OCI-LY1 (cell line): ENCODE measurements at regions not wholly inside any gene's neighbourhood (a gene's known extent, or its start where the extent isn't known, plus 50 kb on each side); places are given as distances from the start of the nearest gene placed in this dataset.

Experiments used
- H2AFZ ChIP-seq: fragments of 200-600 bp; sonication (generic), shearing (Covaris generic); 2 replicates; pipeline ENCODE4 v1.6.0; 2014; ENCODE audit warnings: antibody characterized with exemption, mild to moderate bottlenecking, low read length
- H3F3A ChIP-seq: fragments of 200-600 bp; sonication (generic), shearing (Covaris generic); 2 replicates; pipeline ENCODE4 v1.6.0; 2014; ENCODE audit warnings: mild to moderate bottlenecking, antibody characterized with exemption, low read length, moderate library complexity; ENCODE audit not compliant: insufficient read depth
- H3K27ac ChIP-seq: fragments of 200-600 bp; sonication (generic); 2 replicates; pipeline ENCODE4 v1.5.1; 2014; ENCODE audit warnings: low read length, mixed run types, mild to moderate bottlenecking, low read depth; ENCODE audit not compliant: poor library complexity, severe bottlenecking
- H3K27me3 ChIP-seq: fragments of 200-600 bp; sonication (generic); 2 replicates; pipeline ENCODE4 v1.6.0; 2014; ENCODE audit warnings: antibody characterized with exemption, mild to moderate bottlenecking, low read length, moderate library complexity; ENCODE audit not compliant: insufficient read depth
- H3K36me3 ChIP-seq: fragments of 200-600 bp; sonication (generic); 2 replicates; pipeline ENCODE4 v1.6.1; 2014; ENCODE audit warnings: mild to moderate bottlenecking, antibody characterized with exemption, low read length, moderate library complexity, mixed read lengths; ENCODE audit not compliant: insufficient read depth
- H3K4me1 ChIP-seq: fragments of 200-600 bp; sonication (generic); 2 replicates; pipeline ENCODE4 v1.5.1; 2014; ENCODE audit warnings: mild to moderate bottlenecking, low read length, moderate library complexity; ENCODE audit not compliant: insufficient read depth, severe bottlenecking
- H3K4me2 ChIP-seq: fragments of 200-600 bp; sonication (generic), shearing (Covaris generic); 2 replicates; pipeline ENCODE4 v1.6.1; 2014; ENCODE audit warnings: low read length
- H3K4me3 ChIP-seq: fragments of 200-600 bp; sonication (generic); 2 replicates; pipeline ENCODE4 v1.5.1; 2014; ENCODE audit warnings: low read length, low read depth, mild to moderate bottlenecking, mixed read lengths; ENCODE audit not compliant: poor library complexity, severe bottlenecking
- H3K79me2 ChIP-seq: fragments of 200-600 bp; shearing (Covaris generic); 2 replicates; pipeline ENCODE4 v1.6.1; 2016; ENCODE audit warnings: mixed run types, low read length, mixed read lengths; ENCODE audit not compliant: insufficient read depth
- H3K9ac ChIP-seq: fragments of 200-600 bp; sonication (generic), shearing (Covaris generic); 2 replicates; pipeline ENCODE4 v1.6.1; 2014; ENCODE audit warnings: mild to moderate bottlenecking, low read length, mixed read lengths
- H3K9me2 ChIP-seq: fragments of 200-600 bp; sonication (generic), shearing (Covaris generic); 2 replicates; pipeline ENCODE4 v1.6.1; 2014; ENCODE audit warnings: low read depth, mild to moderate bottlenecking, low read length, mixed read lengths
- H3K9me3 ChIP-seq: fragments of 200-600 bp; shearing (Covaris generic); 2 replicates; pipeline ENCODE4 v1.6.1; 2014; ENCODE audit warnings: low read length, mixed read lengths
- H4K20me1 ChIP-seq: fragments of 200-600 bp; sonication (generic), shearing (Covaris generic); 2 replicates; pipeline ENCODE4 v1.6.0; 2016; ENCODE audit warnings: mild to moderate bottlenecking, low read length; ENCODE audit not compliant: insufficient read depth
- CTCF ChIP-seq: fragments of 200-600 bp; sonication (generic), shearing (Covaris generic); IDR thresholded peaks from 2 replicates; pipeline ENCODE4 v1.5.1; 2017; ENCODE audit warnings: mild to moderate bottlenecking, antibody characterized with exemption, low read length, moderate library complexity, mixed read lengths
- EZH2 ChIP-seq: fragments of 200-600 bp; sonication (generic), shearing (Covaris generic); IDR thresholded peaks from 2 replicates; pipeline ENCODE4 v1.8.0; 2017; ENCODE audit warnings: borderline replicate concordance, mixed run types, mild to moderate bottlenecking, antibody characterized with exemption, low read length, moderate library complexity, mixed read lengths

GRCh38 chr11:122040464-122040863, 75.6 kb downstream of the BLID start:
- Histone ChIP-seq H4K20me1 (no peaks in the 10 kb centered on the region), H3K27me3 (no peaks in the 10 kb centered on the region), H3K4me3 (no peak overlapping the region), H3K4me2 (no peak overlapping the region), H3K36me3 (no peaks in the 10 kb centered on the region), H3K27ac (no peak overlapping the region), H3K9me2 (no peaks in the 10 kb centered on the region), H3K4me1 (no peaks in the 10 kb centered on the region), H3K9me3 (no peaks in the 10 kb centered on the region), H3K9ac (no peak overlapping the region), H3F3A (no peaks in the 10 kb centered on the region), H2AFZ (no peak overlapping the region), H3K79me2 (no peaks in the 10 kb centered on the region)
- TF ChIP-seq CTCF (no peak), EZH2 (no peak)

DNA sequence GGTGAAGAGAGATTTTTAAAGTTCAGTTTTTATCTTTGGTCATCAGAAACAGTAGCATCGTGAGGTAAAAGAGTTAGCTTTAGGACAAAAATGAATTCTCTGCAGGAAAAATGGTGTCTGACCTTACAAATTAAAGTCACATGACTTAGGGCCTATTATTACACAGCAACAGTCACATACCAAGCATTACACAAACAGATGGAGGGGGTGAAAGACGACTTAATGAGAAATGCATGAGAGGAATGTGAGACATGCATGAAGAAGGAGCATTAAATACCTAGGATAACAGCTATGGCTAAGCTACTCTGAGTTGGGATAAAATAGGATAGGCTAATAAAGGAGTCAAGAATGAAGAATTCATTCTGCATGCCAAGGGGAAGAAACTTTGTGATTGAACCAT, 77.5 kb downstream of the BLID start:
- no peaks in the 10 kb centered on the region for H3F3A ChIP-seq
- H2AFZ ChIP-seq, result no peak overlapping the region
- H3K79me2 ChIP-seq, result no peaks in the 10 kb centered on the region
- no peak overlapping the region for H3K9ac ChIP-seq
- H3K4me1 ChIP-seq, result no peaks in the 10 kb centered on the region
- no peak overlapping the region for H3K4me3 ChIP-seq
- H3K9me3 ChIP-seq, result no peaks in the 10 kb centered on the region
- H4K20me1 ChIP-seq, result no peaks in the 10 kb centered on the region
- H3K36me3 ChIP-seq, result no peaks in the 10 kb centered on the region
- no peak overlapping the region for H3K4me2 ChIP-seq
- H3K9me2 ChIP-seq, result no peaks in the 10 kb centered on the region
- H3K27me3 ChIP-seq, result no peaks in the 10 kb centered on the region
- H3K27ac ChIP-seq, result no peak overlapping the region
- TF ChIP-seq CTCF (no peak), EZH2 (no peak)

GRCh38 chr11:122037911-122038310, 78.1 kb downstream of the BLID start:
- Histone ChIP-seq H3K9ac (no peak overlapping the region), H3K4me3 (no peak overlapping the region), H3K4me2 (no peak overlapping the region), H3K27ac (no peak overlapping the region), H3K27me3 (no peaks in the 10 kb centered on the region), H3K9me2 (no peaks in the 10 kb centered on the region), H3K36me3 (no peaks in the 10 kb centered on the region), H2AFZ (no peak overlapping the region), H3K9me3 (no peaks in the 10 kb centered on the region), H4K20me1 (no peaks in the 10 kb centered on the region), H3K79me2 (no peaks in the 10 kb centered on the region), H3K4me1 (no peaks in the 10 kb centered on the region), H3F3A (no peaks in the 10 kb centered on the region)
- TF ChIP-seq EZH2 (no peak), CTCF (no peak)
